CD4-positive, alpha-beta T cell treated with Interleukin-6 at 100 ng/mL for 8 hours (primary cell): ENCODE measurements at regions not wholly inside any gene's neighbourhood (a gene's known extent, or its start where the extent isn't known, plus 50 kb on each side); places are given as distances from the start of the nearest gene placed in this dataset.
A peak's percentile ranks its signal among the peaks of the same experiment; 100 is the strongest.
"Not testable (repeated sequence)": the region's sequence is repeated elsewhere in the genome, so short reads cannot be mapped to it uniquely, and the experiment has no call there.

Experiments used
- DNase-seq: peaks from one replicate; pipeline ENCODE4 v3.0.0-alpha.2; 2020; ENCODE audit warnings: mixed read lengths, low spot score

DNA sequence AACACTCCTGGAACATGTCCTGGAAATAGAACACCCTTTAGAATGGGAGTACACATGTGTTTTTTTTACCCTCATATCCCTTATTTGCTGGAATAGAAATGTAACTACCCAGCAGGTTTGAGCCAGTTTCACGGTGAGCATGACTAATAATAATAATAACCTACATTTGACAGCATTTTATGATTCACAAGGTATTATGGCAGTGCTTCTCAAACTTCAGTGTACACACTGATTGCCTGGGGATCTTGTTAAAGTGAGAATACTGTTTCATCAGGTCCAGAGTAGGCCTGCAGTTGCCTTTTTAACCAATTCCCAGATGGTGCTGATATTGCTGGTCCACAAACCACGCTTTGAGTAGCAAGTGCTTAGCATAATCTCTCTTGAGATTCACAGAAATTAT lies 63.9 kb downstream of the NFKBIZ start:
- no peak for DNase-seq

GRCh38 chr3:101917761-101918160 lies 68.4 kb downstream of the NFKBIZ start:
- DNase-seq, result not testable (repeated sequence)

DNA sequence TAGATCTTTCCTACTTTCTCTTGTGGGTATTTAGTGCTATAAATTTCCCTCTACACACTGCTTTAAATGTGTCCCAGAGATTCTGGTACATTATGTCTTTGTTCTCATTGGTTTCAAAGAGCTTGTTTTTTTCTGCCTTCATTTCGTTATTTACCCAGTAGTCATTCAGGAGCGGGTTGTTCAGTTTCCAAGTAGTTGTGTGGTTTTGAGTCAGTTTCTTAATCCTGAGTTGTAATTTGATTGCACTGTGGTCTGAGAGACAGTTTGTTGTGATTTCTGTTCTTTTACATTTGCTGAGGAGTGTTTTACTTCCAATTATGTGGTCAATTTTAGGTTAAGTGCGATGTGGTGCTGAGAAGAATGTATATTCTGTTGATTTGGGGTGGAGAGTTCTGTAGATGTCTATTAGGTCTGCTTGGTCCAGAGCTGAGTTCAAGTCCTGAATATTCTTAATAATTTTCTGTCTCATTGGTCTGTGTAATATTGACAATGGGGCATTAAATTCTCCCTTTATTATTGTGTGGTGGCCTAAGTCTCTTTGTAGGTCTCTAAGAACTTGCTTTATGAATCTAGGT lies 72.9 kb downstream of the NFKBIZ start:
- not testable (repeated sequence) for DNase-seq

DNA sequence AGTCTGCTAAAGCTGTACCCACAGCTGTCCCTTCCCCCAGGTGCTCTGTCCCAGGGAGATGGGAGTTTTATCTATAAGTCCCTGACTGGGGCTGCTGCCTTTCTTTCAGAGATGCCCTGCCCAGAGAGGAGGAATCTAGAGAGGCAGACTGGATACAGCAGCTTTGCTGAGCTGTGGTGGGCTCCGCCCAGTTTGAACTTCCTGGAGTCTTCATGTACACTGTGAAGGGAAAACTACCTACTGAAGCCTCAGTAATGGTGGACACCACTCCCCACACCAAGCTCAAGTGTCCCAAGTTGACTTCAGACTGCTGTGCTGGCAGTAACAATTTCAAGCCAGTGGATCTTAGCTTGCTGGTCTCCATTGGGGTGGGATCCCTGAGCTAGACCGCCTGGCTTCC lies 75.3 kb downstream of the NFKBIZ start:
- not testable (repeated sequence) for DNase-seq

DNA sequence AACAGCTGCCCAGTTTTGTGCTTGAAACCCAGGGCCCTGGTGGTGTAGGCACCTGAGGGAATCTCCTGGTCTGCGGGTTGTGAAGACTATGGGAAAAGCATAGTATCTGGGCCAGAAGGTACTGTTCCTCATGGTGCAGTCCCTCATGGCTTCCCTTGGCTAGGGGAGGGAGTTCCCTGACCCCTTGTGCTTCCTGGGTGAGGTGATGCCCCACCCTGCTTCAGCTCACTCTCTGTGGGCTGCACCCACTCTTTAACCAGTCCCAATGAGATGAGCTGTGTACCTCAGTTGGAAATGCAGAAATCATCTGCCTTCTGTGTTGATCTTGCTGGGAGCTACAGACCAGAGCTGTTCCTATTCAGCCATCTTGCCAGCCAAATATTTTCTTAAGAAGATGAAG lies 75.8 kb downstream of the NFKBIZ start:
- not testable (repeated sequence) for DNase-seq

GRCh38 chr3:101925564-101925963 lies 76.2 kb downstream of the NFKBIZ start:
- no peak for DNase-seq

GRCh38 chr3:101926594-101927105 lies 77.3 kb downstream of the NFKBIZ start:
- DNase-seq, result no peak

DNA sequence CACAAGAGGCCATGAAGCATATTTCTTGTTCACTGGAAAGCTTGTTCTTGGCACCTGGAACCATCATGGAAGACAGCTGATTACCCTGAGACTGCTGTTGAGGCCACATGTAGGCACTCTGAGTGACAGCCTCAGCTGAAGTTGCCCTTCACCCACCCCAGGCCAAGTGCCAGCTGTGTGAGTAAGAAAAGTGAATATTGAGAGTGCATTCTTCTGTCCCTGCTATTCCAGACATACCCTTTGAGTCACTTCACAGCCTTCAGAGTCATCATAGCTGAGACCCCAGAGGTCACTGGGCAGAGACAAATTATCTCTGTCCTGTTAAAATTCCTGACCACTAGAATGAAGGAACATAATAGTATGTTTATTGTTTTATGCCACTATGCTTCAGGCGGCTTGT lies 79.6 kb downstream of the NFKBIZ start:
- no peak for DNase-seq

DNA sequence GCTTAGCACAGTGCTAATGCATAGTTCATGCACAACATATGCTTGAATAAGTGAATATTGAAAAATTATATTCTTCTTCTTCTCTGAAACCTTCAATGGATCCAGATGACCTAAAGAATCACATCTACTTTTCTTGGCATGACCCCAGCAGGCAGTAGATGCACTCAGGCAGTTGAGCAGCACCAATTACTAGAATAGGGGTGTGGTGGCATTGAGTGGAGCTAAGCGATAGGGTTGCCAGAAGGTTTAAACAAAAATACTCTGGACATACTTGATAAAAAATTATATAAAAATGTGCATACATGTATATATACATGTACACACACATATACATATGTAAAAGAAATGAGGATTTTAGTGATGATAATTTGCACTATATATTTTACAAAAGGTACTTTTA lies 81.8 kb downstream of the NFKBIZ start:
- DNase-seq, result no peak

DNA sequence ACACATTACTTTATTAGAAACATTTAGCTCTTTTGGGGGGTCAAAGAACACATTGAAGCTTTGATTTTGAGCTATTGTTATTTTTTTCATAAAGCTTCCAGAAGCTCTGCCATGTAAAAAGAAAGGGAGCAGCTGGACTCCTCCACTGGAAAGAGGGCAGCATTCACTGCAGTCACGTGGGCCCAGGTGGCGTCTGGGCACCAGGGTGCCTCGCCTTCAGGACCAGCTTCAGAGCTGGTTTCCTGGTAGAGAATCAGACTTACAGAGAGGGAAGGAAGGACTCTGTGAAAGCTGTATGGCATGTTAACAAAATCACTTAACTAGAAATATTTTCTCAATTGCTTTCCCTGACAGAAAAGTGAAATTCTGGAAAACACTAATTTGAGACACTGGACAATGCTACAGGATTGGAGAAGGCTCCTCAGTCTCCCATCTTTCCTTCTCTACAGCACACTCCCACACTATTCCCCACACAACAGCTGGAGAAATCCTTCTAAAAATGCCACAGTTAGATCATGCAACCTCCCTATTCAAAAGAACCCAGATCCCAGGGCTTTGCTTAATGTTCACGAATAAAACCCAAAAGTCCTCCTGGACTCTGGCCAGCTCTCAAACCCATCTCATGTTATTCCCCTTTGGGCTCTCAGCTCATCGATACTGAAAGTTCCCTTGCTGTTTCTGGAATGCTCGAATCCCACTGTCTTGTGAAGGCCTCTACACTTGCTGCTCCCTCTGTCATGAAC lies 83.2 kb downstream of the NFKBIZ start:
- DNase-seq, result no peak

- DNase-seq, result peak; percentile 69
Observed at GRCh38 chr3:101936419-101937356, 87.4 kb downstream of the NFKBIZ start.

GRCh38 chr3:101938262-101938847 lies 89.0 kb downstream of the NFKBIZ start:
- peak; percentile 7 for DNase-seq

- DNase-seq, result no peak
Observed at GRCh38 chr3:101939361-101940049, 90.2 kb downstream of the NFKBIZ start.

DNA sequence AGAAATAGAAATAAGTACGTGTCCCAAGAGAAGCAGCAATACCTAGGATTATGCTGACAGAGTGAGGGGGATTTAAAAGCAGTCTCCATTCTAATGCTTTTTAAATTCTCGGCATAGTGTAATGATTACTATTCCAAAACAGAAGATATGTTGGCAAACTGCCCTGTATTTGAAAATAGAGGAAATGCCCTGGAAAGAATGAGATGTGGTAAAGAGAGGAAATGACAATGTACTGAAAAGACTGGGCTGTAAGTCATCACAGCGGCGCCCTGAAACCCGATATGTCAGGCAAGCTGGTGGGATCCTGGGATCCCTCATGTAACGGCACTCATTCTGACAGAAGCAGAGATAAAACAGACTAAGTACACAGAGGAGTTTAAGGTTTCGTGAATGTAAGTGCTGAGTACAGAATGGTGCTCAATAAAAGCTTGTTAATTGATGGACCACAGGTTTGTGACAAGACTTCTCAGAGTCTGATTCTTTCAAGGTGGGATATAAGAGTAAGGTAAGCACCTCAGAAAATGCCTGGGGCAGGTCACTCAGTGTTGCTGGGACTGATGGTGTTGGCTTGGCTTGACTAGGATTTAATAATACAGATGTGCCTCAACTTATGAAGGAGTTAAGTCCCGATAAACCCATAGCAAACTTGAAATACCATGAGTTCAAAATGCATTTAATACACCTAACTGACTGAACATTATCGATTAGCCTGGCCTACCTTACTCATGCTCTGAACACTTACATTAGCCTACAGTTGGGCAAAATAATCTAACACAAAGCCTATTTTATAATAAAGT lies 91.4 kb downstream of the NFKBIZ start:
- DNase-seq, result no peak

DNA sequence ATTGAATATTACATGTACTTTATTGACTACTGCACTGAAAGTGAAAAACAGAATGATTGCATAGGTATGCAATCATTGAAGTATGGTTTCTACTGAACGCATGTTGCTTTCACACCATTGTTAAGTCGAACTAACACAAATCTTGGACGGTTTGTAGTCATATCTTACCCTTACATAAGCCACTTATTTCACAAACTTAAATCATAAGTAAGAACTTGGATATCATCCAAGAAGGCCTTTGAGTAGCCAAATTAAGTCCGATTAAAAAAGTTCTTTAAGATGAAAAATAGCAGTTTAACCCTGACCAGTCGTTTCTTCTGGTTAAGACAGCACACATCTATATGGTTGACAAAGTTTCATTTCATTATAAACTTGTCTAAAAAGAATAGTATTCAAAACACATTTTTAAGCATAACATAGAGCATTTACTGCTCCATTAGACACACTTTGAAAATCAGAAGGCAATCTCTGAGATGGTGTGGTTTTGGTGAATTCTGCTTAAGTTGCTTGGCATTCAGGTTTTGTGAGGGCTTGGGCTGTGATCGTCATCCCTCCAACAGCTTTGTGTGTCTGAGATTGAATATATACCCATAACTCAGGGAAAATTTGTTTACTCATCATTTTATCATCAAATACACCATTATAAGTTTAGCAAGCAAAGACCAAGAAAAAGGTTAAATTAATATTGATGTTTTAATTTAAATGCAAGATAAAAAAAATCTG lies 92.2 kb downstream of the NFKBIZ start:
- no peak for DNase-seq

DNA sequence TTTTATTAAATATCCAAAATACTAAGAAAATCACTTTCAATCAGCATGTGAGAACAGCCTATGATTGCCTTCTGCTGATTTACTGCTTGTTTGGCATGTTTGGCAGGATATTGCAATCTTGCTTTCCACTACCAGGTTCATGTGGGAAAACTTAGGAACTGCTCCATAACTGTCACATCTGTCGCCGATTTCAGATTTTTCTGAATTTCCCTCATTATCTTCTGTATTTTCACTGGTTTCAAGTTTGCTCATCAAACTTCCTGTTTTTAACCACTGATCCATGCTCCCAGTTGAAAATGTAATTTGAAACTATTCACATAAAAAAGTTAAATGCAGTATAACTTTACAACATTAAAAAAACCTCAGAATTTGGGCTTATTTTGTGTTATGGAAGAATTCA lies 93.0 kb downstream of the NFKBIZ start:
- DNase-seq, result no peak

DNA sequence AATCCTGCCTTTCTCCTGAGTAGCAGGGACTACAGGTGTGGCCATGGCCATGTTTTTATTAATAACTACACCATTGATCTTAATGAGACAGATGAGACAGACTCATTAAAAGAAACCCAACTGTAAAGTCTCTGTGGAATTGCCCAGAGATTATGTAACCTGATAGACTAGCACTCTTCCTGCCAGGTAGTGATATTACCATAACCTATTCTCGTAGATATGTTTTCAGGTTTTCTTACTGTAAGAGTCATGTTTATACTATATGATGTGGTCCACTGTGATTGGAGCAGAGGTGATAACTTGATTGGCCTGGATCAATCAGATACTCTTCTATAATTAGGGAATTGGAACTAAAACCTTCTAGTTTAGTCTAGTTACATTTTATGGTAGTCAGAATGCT lies 93.7 kb downstream of the NFKBIZ start:
- DNase-seq, result peak; percentile 18

DNA sequence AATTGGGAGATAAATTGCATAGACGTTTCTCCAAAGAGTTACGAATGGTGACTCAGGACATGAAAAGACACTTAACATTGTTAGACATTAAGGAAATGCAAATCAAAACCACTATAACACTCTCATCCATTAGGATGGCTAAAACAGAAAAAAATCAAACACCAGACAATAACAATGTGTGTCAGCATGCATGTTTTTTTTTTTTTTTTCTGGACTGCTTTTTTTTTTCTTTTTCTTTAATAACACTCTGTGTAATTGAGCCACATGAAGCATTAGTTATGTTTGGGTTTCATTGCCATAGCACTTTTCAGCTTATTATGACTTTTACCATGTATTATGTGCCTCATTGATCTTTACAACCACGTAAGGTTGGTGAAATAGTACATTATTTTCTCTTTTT lies 95.0 kb downstream of the NFKBIZ start:
- DNase-seq, result no peak

GRCh38 chr3:101945980-101946379 lies 96.7 kb downstream of the NFKBIZ start:
- no peak for DNase-seq

- no peak for DNase-seq
Observed at GRCh38 chr3:101946906-101947305, 97.6 kb downstream of the NFKBIZ start.
